HL-60 (cell line): ENCODE measurements at regions not wholly inside any gene's neighbourhood (a gene's known extent, or its start where the extent isn't known, plus 50 kb on each side); places are given as distances from the start of the nearest gene placed in this dataset.

ENCODE experiments used
- CTCF ChIP-seq: IDR thresholded peaks from one replicate; pipeline ENCODE4 v1.5.1; 2011; ENCODE audit warnings: low read length, control low read depth, inconsistent platforms; ENCODE audit not compliant: insufficient read depth
- GABPA ChIP-seq: IDR thresholded peaks from 2 replicates; pipeline ENCODE4 v1.6.1; 2012; ENCODE audit warnings: low read depth
- POLR2AphosphoS5 ChIP-seq: IDR thresholded peaks from 2 replicates; pipeline ENCODE4 v1.6.1; 2012; ENCODE audit warnings: low read depth
- TF ChIP-seq, protein P1 (sequence below): IDR thresholded peaks from 2 replicates; pipeline ENCODE4 v1.6.1; 2012; ENCODE audit warnings: low read depth; ENCODE audit not compliant: insufficient replicate concordance

DNA sequence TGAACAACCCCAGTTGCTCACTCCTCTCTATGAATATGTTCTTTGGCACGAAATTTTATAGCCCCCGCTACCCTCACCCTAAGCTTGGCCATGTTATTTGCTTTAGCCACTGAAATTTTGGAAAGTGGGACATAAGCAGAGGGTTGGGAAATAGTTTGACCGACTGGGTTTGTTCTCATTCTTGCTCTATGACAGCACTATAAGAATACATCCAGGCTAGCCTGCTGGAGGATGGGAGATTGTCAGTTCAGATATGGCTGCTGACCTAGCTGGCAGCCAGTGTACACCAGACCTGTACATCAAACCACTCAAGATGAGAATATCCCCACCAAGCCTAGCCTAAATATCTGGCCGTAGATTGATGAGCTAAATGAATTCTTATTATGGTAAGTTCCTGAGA, 298.1 kb downstream of the PDGFC start:
- TF ChIP-seq CTCF: no peak
- no peak for TF ChIP-seq POLR2AphosphoS5
- TF ChIP-seq GABPA: no peak
- TF ChIP-seq, protein P1, sequence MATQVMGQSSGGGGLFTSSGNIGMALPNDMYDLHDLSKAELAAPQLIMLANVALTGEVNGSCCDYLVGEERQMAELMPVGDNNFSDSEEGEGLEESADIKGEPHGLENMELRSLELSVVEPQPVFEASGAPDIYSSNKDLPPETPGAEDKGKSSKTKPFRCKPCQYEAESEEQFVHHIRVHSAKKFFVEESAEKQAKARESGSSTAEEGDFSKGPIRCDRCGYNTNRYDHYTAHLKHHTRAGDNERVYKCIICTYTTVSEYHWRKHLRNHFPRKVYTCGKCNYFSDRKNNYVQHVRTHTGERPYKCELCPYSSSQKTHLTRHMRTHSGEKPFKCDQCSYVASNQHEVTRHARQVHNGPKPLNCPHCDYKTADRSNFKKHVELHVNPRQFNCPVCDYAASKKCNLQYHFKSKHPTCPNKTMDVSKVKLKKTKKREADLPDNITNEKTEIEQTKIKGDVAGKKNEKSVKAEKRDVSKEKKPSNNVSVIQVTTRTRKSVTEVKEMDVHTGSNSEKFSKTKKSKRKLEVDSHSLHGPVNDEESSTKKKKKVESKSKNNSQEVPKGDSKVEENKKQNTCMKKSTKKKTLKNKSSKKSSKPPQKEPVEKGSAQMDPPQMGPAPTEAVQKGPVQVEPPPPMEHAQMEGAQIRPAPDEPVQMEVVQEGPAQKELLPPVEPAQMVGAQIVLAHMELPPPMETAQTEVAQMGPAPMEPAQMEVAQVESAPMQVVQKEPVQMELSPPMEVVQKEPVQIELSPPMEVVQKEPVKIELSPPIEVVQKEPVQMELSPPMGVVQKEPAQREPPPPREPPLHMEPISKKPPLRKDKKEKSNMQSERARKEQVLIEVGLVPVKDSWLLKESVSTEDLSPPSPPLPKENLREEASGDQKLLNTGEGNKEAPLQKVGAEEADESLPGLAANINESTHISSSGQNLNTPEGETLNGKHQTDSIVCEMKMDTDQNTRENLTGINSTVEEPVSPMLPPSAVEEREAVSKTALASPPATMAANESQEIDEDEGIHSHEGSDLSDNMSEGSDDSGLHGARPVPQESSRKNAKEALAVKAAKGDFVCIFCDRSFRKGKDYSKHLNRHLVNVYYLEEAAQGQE: no peak
